Vagina (tissue), 2 donors: ENCODE measurements at regions not wholly inside any gene's neighbourhood (a gene's known extent, or its start where the extent isn't known, plus 50 kb on each side); places are given as distances from the start of the nearest gene placed in this dataset.

Experiments used
- CTCF ChIP-seq, 3 experiments: fragments of 450-650 bp in 2 of 3; fragments of 200-600 bp in 1 of 3; sonication (generic) in 1 of 3; IDR thresholded peaks; one replicate each; pipeline ENCODE4 v1.5.1; 2017 to 2019; ENCODE audit warnings: antibody characterized with exemption in 3 of 3, mild to moderate bottlenecking in 2 of 3, moderate library complexity in 2 of 3
- POLR2AphosphoS5 ChIP-seq, 2 donors: sonication (generic); formaldehyde crosslinking; IDR thresholded peaks; one replicate each; pipeline ENCODE4 v1.9.0; 2017; ENCODE audit warnings: antibody characterized with exemption in 2 of 2, mild to moderate bottlenecking in 2 of 2, low read depth in 1 of 2; ENCODE audit not compliant: insufficient read depth in 1 of 2

DNA sequence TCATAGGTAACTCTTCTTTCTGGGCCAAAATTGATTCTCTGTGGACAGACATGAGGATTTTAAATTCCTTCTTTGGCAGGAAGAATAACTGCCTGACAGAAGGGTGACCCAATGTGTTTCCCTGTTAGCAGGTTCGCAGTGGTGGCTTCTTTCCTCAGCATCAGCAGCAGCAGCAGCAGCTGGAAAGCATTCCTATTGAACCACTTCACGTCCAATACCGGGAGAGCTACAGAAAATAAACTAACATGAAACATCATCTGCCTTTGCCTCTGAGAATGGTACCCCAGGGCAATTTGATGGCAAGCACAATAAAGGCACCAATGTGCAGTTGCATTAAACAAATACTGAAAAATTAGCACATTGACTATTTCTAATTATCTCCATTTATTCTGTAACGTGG, 214.5 kb downstream of the TMEM167A start:
- TF ChIP-seq POLR2AphosphoS5 (IDR thresholded peaks at IDR 0.05; ENCODE audit: insufficient read depth in 1 of 2, low read depth in 1 of 2) (no peak), CTCF (IDR thresholded peaks at IDR 0.05) (no peak)
